ENCODE measurements at regions not wholly inside any gene's neighbourhood (a gene's known extent, or its start where the extent isn't known, plus 50 kb on each side); places are given as distances from the start of the nearest gene placed in this dataset.

GRCh38 chr3:65035246-65035645, 347.4 kb upstream of the ADAMTS9 start (continued):
- TF ChIP-seq ZBTB40 (IDR thresholded peaks at IDR 0.05; ENCODE audit: borderline replicate concordance) = no peak
- TF ChIP-seq NR2C2 (IDR thresholded peaks at IDR 0.05; ENCODE audit: borderline replicate concordance, control insufficient read depth, insufficient read length, low read depth) = no peak
- no peak for TF ChIP-seq STAT1 (conservative IDR thresholded peaks at IDR 0.05)
- TF ChIP-seq HSF1 (IDR thresholded peaks at IDR 0.05; ENCODE audit: low read depth, low read length) = no peak
- no peak for TF ChIP-seq E2F8 (IDR thresholded peaks at IDR 0.05; ENCODE audit: low read depth, partially characterized antibody)
- TF ChIP-seq, protein P1, sequence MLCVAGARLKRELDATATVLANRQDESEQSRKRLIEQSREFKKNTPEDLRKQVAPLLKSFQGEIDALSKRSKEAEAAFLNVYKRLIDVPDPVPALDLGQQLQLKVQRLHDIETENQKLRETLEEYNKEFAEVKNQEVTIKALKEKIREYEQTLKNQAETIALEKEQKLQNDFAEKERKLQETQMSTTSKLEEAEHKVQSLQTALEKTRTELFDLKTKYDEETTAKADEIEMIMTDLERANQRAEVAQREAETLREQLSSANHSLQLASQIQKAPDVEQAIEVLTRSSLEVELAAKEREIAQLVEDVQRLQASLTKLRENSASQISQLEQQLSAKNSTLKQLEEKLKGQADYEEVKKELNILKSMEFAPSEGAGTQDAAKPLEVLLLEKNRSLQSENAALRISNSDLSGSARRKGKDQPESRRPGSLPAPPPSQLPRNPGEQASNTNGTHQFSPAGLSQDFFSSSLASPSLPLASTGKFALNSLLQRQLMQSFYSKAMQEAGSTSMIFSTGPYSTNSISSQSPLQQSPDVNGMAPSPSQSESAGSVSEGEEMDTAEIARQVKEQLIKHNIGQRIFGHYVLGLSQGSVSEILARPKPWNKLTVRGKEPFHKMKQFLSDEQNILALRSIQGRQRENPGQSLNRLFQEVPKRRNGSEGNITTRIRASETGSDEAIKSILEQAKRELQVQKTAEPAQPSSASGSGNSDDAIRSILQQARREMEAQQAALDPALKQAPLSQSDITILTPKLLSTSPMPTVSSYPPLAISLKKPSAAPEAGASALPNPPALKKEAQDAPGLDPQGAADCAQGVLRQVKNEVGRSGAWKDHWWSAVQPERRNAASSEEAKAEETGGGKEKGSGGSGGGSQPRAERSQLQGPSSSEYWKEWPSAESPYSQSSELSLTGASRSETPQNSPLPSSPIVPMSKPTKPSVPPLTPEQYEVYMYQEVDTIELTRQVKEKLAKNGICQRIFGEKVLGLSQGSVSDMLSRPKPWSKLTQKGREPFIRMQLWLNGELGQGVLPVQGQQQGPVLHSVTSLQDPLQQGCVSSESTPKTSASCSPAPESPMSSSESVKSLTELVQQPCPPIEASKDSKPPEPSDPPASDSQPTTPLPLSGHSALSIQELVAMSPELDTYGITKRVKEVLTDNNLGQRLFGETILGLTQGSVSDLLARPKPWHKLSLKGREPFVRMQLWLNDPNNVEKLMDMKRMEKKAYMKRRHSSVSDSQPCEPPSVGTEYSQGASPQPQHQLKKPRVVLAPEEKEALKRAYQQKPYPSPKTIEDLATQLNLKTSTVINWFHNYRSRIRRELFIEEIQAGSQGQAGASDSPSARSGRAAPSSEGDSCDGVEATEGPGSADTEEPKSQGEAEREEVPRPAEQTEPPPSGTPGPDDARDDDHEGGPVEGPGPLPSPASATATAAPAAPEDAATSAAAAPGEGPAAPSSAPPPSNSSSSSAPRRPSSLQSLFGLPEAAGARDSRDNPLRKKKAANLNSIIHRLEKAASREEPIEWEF (IDR thresholded peaks at IDR 0.05; ENCODE audit: insufficient replicate concordance, low read depth, low read length) = no peak
- TF ChIP-seq KAT2A (conservative IDR thresholded peaks at IDR 0.05; ENCODE audit: control insufficient read depth, low read depth, low read length) = no peak
- TF ChIP-seq POLR2AphosphoS5 (IDR thresholded peaks at IDR 0.05; ENCODE audit: low read length) = no peak

All from GM12878 (cell line).